Lung (tissue), 11 donors: ENCODE measurements at regions not wholly inside any gene's neighbourhood (a gene's known extent, or its start where the extent isn't known, plus 50 kb on each side); places are given as distances from the start of the nearest gene placed in this dataset.

ENCODE experiments used
- ATAC-seq: fragments of 200-7000 bp; cut with Tn5 transposase; one replicate; pipeline ENCODE4 v1.9.1; 2020; ENCODE audit warnings: moderate number of reproducible peaks; ENCODE audit not compliant: insufficient read depth, low FRiP score
- DNase-seq, 3 donors: peaks; one replicate each; pipeline ENCODE4 v3.0.0-alpha.2; 2013 to 2017
- H3K27ac ChIP-seq, 2 donors: one replicate each; pipeline ENCODE4 v1.5.1; 2013; ENCODE audit warnings: mild to moderate bottlenecking in 2 of 2, moderate library complexity in 2 of 2, control low read depth in 1 of 2, inconsistent platforms in 1 of 2, low read depth in 1 of 2, low read length in 1 of 2
- H3K27me3 ChIP-seq, 3 donors: one replicate each; pipeline ENCODE4 v1.5.1; 2013; ENCODE audit warnings: low read length in 2 of 3; ENCODE audit not compliant: control insufficient read depth in 3 of 3, insufficient read depth in 3 of 3
- H3K36me3 ChIP-seq, 4 donors: one replicate each; pipeline ENCODE4 v1.5.1; 2013; ENCODE audit warnings: low read length in 4 of 4, mild to moderate bottlenecking in 1 of 4, moderate library complexity in 1 of 4; ENCODE audit not compliant: control insufficient read depth in 4 of 4, insufficient read depth in 4 of 4
- H3K4me1 ChIP-seq, 5 donors: one replicate each; pipeline ENCODE4 v1.5.1; 2013; ENCODE audit warnings: low read length in 5 of 5, mild to moderate bottlenecking in 2 of 5, moderate library complexity in 1 of 5; ENCODE audit not compliant: control insufficient read depth in 5 of 5, insufficient read depth in 5 of 5
- H3K4me3 ChIP-seq: one replicate; pipeline ENCODE4 v1.5.1; 2013; ENCODE audit warnings: mild to moderate bottlenecking, control low read depth, moderate library complexity
- H3K9ac ChIP-seq, 2 donors: one replicate each; pipeline ENCODE4 v1.5.1; 2013; ENCODE audit warnings: low read length in 2 of 2, control low read depth in 1 of 2; ENCODE audit not compliant: insufficient read depth in 1 of 2
- H3K9me3 ChIP-seq, 4 donors: one replicate each; pipeline ENCODE4 v1.5.1; 2013; ENCODE audit warnings: low read length in 3 of 4, mild to moderate bottlenecking in 1 of 4, moderate library complexity in 1 of 4; ENCODE audit not compliant: control insufficient read depth in 4 of 4, insufficient read depth in 3 of 4
- CTCF ChIP-seq: IDR thresholded peaks from 2 replicates; pipeline ENCODE4 v1.5.1; 2012; ENCODE audit warnings: mild to moderate bottlenecking; ENCODE audit errors: control extremely low read depth, extremely low read depth
- WGBS, 2 donors: extraction: QIAGEN DNeasy Blood & Tissue Kit; methylation state at CpG; one replicate each; pipeline ENCODE4 v1.1.7; 2013; 5-methylcytosine and 5-hydroxymethylcytosine counted together
- donor health status: control.
- donor health status: control.
- donor health status: Bipolar disorder and iron deficiency.
- donor health status: healthy.
- donor health status: DM: yes; HTN: yes; CAD: no.

GRCh38 chr20:55555075-55555650 lies 450.2 kb downstream of the CBLN4 start:
- H3K27me3 ChIP-seq, result no peaks in the 10 kb centered on the region
- H3K36me3 ChIP-seq, result no peaks in the 10 kb centered on the region
- TF ChIP-seq CTCF, result no peak
- no peaks in the 10 kb centered on the region for H3K4me1 ChIP-seq
- ATAC-seq, result no peak
- H3K9me3 ChIP-seq, result peaks cover 0 to 6% (median under 1%) of the 10 kb centered on the region in 4 donors
- no peak overlapping the region for H3K9ac ChIP-seq
- no peak overlapping the region for H3K4me3 ChIP-seq
- no peak overlapping the region for H3K27ac ChIP-seq
- peak in 1 of 3 donors; percentile 15 for DNase-seq
- WGBS, 2 donors, result 79 to 86% methylated on average over 5 of the region's 5 CpGs

- no peak for DNase-seq
- no peak for ATAC-seq
- WGBS, 2 donors, result 71 to 74% methylated on average over 4 of the region's 4 CpGs
- Histone ChIP-seq H3K36me3 (no peaks in the 10 kb centered on the region), H3K27me3 (no peaks in the 10 kb centered on the region), H3K9me3 (no peaks in the 10 kb centered on the region), H3K4me3 (no peak overlapping the region), H3K27ac (no peak overlapping the region), H3K9ac (no peak overlapping the region), H3K4me1 (no peaks in the 10 kb centered on the region)
- no peak for TF ChIP-seq CTCF
Observed at GRCh38 chr20:55544638-55545037, 460.7 kb downstream of the CBLN4 start.

- WGBS, 2 donors, result 54 to 75% methylated on average over 3 of the region's 3 CpGs
- ATAC-seq, result no peak
Observed at GRCh38 chr20:55540486-55540885, 464.8 kb downstream of the CBLN4 start.

More at GRCh38 chr20:55540486-55540885, 464.8 kb downstream of the CBLN4 start:
- TF ChIP-seq CTCF, result no peak
- no peaks in the 10 kb centered on the region for H3K36me3 ChIP-seq
- H3K4me3 ChIP-seq, result no peak overlapping the region
- no peak overlapping the region for H3K9ac ChIP-seq
- DNase-seq, result no peak
- H3K27ac ChIP-seq, result no peak overlapping the region
- H3K9me3 ChIP-seq, result no peaks in the 10 kb centered on the region
- peaks cover 0 to 4% (median 0%) of the 10 kb centered on the region in 5 donors for H3K4me1 ChIP-seq
- no peaks in the 10 kb centered on the region for H3K27me3 ChIP-seq
